Loucy (cell line): ENCODE measurements at regions not wholly inside any gene's neighbourhood (a gene's known extent, or its start where the extent isn't known, plus 50 kb on each side); places are given as distances from the start of the nearest gene placed in this dataset.

Experiments
- EZH2phosphoT487 ChIP-seq: fragments of 200-600 bp; IDR thresholded peaks from 2 replicates; pipeline ENCODE4 v1.6.1; 2018; ENCODE audit warnings: antibody characterized with exemption, mild to moderate bottlenecking, moderate library complexity, borderline replicate concordance
- TF ChIP-seq, protein P1 (sequence below): fragments of 200-600 bp; sonication (generic); conservative IDR thresholded peaks from 2 replicates; pipeline ENCODE4 v1.5.1; 2014; ENCODE audit warnings: mild to moderate bottlenecking, antibody characterized with exemption, low read length

DNA sequence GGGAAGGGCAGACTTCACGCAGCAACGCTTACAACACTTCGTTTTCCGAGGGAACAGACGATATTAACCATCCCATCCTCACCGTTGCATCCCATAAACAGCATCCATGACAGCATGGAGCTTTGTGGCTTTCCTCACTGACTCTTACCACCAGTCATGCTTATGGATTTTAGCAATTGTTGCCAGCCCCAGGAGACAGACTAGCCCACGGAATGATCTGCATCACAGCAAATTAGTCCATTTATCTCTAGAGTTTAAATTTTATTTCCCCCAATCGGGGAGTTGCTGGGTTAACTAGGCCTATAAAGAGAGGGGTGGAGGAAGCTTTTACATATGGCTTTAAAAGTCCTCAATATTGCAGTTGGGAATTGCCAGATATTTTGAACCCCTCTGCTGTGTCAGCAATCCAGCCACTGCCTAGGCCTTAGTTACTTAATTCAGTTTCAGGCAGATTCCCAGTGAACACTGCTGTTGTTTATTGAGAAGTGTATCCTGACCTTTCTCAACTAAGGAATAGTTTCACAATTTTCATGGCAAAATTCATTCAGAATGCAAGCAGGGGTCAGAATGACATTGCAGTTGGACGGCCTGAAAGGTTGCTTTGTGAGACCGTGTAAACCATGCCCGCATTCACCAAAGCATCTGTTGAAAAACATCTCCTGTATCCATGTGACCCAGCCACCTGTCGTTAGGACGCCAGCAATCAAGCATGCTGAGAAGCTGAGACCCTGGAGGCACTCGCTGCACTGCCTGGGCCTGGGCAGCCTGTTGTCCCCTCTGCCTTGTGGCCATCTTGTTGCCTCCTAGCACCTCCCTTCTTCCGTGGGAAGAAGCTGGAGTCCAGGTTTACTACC lies 397.4 kb upstream of the TPM1 start:
- TF ChIP-seq, protein P1, sequence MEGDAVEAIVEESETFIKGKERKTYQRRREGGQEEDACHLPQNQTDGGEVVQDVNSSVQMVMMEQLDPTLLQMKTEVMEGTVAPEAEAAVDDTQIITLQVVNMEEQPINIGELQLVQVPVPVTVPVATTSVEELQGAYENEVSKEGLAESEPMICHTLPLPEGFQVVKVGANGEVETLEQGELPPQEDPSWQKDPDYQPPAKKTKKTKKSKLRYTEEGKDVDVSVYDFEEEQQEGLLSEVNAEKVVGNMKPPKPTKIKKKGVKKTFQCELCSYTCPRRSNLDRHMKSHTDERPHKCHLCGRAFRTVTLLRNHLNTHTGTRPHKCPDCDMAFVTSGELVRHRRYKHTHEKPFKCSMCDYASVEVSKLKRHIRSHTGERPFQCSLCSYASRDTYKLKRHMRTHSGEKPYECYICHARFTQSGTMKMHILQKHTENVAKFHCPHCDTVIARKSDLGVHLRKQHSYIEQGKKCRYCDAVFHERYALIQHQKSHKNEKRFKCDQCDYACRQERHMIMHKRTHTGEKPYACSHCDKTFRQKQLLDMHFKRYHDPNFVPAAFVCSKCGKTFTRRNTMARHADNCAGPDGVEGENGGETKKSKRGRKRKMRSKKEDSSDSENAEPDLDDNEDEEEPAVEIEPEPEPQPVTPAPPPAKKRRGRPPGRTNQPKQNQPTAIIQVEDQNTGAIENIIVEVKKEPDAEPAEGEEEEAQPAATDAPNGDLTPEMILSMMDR, result no peak
- TF ChIP-seq EZH2phosphoT487, result no peak
